Inferior parietal cortex (tissue), 1 donor: ENCODE measurements at regions not wholly inside any gene's neighbourhood (a gene's known extent, or its start where the extent isn't known, plus 50 kb on each side); places are given as distances from the start of the nearest gene placed in this dataset.
"Not testable (repeated sequence)": the region's sequence is repeated elsewhere in the genome, so short reads cannot be mapped to it uniquely, and the experiment has no call there.

Experiments used
- DNase-seq: peaks from one replicate; pipeline ENCODE4 v3.0.0-alpha.2; 2016; ENCODE audit errors: extremely low spot score

- DNase-seq = no peak
Observed at GRCh38 chr1:194930132-194930531, 1678.1 kb downstream of the KCNT2 start.

- DNase-seq = no peak
Observed at GRCh38 chr1:194929357-194929756, 1678.9 kb downstream of the KCNT2 start.

- DNase-seq = no peak
Observed at GRCh38 chr1:194919146-194919545, 1689.1 kb downstream of the KCNT2 start.

- no peak for DNase-seq
Observed at GRCh38 chr1:194917769-194918168, 1690.5 kb downstream of the KCNT2 start.

GRCh38 chr1:194908643-194909042, 1699.6 kb downstream of the KCNT2 start:
- DNase-seq = no peak

- no peak for DNase-seq
Observed at GRCh38 chr1:194903524-194903923, 1704.7 kb downstream of the KCNT2 start.

- DNase-seq = no peak
Observed at GRCh38 chr1:194889310-194889709, 1702.9 kb upstream of the B3GALT2 start.

GRCh38 chr1:194870860-194871259, 1684.4 kb upstream of the B3GALT2 start:
- no peak for DNase-seq

GRCh38 chr1:194866153-194866552, 1679.7 kb upstream of the B3GALT2 start:
- DNase-seq = no peak

GRCh38 chr1:194865383-194865782, 1679.0 kb upstream of the B3GALT2 start:
- no peak for DNase-seq

GRCh38 chr1:194862129-194862528, 1675.7 kb upstream of the B3GALT2 start:
- DNase-seq = no peak

- DNase-seq = no peak
Observed at GRCh38 chr1:194860248-194861201, 1674.1 kb upstream of the B3GALT2 start.

GRCh38 chr1:194859481-194860154, 1673.2 kb upstream of the B3GALT2 start:
- DNase-seq = not testable (repeated sequence)

- DNase-seq = not testable (repeated sequence)
Observed at GRCh38 chr1:194858811-194859480, 1672.5 kb upstream of the B3GALT2 start.

- no peak for DNase-seq
Observed at GRCh38 chr1:194857413-194857812, 1671.0 kb upstream of the B3GALT2 start.

GRCh38 chr1:194848846-194849245, 1662.4 kb upstream of the B3GALT2 start:
- no peak for DNase-seq

GRCh38 chr1:194846488-194846887, 1660.1 kb upstream of the B3GALT2 start:
- DNase-seq = no peak

- DNase-seq = no peak
Observed at GRCh38 chr1:194843077-194843476, 1656.7 kb upstream of the B3GALT2 start.

GRCh38 chr1:194833111-194833510, 1646.7 kb upstream of the B3GALT2 start:
- no peak for DNase-seq

GRCh38 chr1:194831595-194831994, 1645.2 kb upstream of the B3GALT2 start:
- not testable (repeated sequence) for DNase-seq

GRCh38 chr1:194830387-194830786, 1644.0 kb upstream of the B3GALT2 start:
- no peak for DNase-seq

- DNase-seq = no peak
Observed at GRCh38 chr1:194829492-194829891, 1643.1 kb upstream of the B3GALT2 start.
